ENCODE measurements at regions not wholly inside any gene's neighbourhood (a gene's known extent, or its start where the extent isn't known, plus 50 kb on each side); places are given as distances from the start of the nearest gene placed in this dataset.

GRCh38 chr5:30856242-30856641 lies 337.2 kb upstream of the CDH6 start:
- no peaks in the 10 kb centered on the region for H3K4me1 ChIP-seq
- no peak overlapping the region for H3K4me3 ChIP-seq
- ATAC-seq (no peak), DNase-seq (no peak)
- no peaks in the 10 kb centered on the region for H3K27me3 ChIP-seq
- H3K36me3 ChIP-seq (replicated peaks in 1 of 2; ENCODE audit: insufficient read depth in 1 of 2, low read depth in 2 of 2) = no peaks in the 10 kb centered on the region
- no peak overlapping the region for H3K27ac ChIP-seq
- intact Hi-C loops (cut with DNase I) = no loop called here
- 50 to 70% methylated on average over 3 of the region's 3 CpGs for WGBS, 2 donors
- no peak for TF ChIP-seq POLR2A (IDR thresholded peaks at IDR 0.05)
- TF ChIP-seq, protein P1, sequence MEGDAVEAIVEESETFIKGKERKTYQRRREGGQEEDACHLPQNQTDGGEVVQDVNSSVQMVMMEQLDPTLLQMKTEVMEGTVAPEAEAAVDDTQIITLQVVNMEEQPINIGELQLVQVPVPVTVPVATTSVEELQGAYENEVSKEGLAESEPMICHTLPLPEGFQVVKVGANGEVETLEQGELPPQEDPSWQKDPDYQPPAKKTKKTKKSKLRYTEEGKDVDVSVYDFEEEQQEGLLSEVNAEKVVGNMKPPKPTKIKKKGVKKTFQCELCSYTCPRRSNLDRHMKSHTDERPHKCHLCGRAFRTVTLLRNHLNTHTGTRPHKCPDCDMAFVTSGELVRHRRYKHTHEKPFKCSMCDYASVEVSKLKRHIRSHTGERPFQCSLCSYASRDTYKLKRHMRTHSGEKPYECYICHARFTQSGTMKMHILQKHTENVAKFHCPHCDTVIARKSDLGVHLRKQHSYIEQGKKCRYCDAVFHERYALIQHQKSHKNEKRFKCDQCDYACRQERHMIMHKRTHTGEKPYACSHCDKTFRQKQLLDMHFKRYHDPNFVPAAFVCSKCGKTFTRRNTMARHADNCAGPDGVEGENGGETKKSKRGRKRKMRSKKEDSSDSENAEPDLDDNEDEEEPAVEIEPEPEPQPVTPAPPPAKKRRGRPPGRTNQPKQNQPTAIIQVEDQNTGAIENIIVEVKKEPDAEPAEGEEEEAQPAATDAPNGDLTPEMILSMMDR (IDR thresholded peaks at IDR 0.05) = no peak
- no peaks in the 10 kb centered on the region for H3K9me3 ChIP-seq

DNA sequence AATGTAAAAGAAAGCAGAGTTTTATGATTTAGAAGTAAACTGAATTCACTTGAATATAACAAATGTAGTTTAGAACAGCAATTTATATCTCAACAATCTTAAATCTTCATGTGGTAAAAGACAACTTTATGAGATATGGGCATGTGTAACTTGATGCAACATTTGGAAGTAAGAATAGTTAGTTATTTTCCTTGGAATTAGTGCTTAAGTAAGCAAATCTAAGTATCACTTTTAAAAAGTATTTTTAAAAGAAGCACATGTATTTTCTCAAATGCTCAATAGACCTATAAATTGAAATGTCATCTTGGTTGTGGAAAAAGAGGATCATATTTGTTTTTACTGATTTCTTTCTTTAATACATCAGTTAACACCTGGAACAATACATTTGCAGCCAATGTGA lies 340.3 kb upstream of the CDH6 start:
- Histone ChIP-seq H3K27me3 (no peaks in the 10 kb centered on the region), H3K36me3 (replicated peaks in 1 of 2; ENCODE audit: insufficient read depth in 1 of 2, low read depth in 2 of 2) (no peaks in the 10 kb centered on the region), H3K27ac (no peak overlapping the region), H3K4me1 (no peaks in the 10 kb centered on the region), H3K4me3 (no peak overlapping the region), H3K9me3 (no peaks in the 10 kb centered on the region)
- intact Hi-C loops (cut with DNase I) = no loop called here
- DNase-seq (no peak), ATAC-seq (no peak)
- TF ChIP-seq, protein P1 (IDR thresholded peaks at IDR 0.05) = no peak
- no peak for TF ChIP-seq POLR2A (IDR thresholded peaks at IDR 0.05)

GRCh38 chr5:30850866-30851265 lies 342.6 kb upstream of the CDH6 start:
- Histone ChIP-seq H3K27ac (no peak overlapping the region), H3K36me3 (replicated peaks in 1 of 2; ENCODE audit: insufficient read depth in 1 of 2, low read depth in 2 of 2) (no peaks in the 10 kb centered on the region), H3K9me3 (no peaks in the 10 kb centered on the region), H3K27me3 (no peaks in the 10 kb centered on the region), H3K4me1 (no peaks in the 10 kb centered on the region), H3K4me3 (no peak overlapping the region)
- 74 to 84% methylated on average over 2 of the region's 2 CpGs for WGBS, 2 donors
- intact Hi-C loops (cut with DNase I) = no loop called here
- ATAC-seq = no peak
- TF ChIP-seq, protein P1 (IDR thresholded peaks at IDR 0.05) = no peak
- TF ChIP-seq POLR2A (IDR thresholded peaks at IDR 0.05) = no peak
- no peak for DNase-seq

GRCh38 chr5:30849931-30850710 lies 343.4 kb upstream of the CDH6 start:
- 50 to 57% methylated on average over 6 of the region's 6 CpGs for WGBS, 2 donors
- no peak overlapping the region for H3K27ac ChIP-seq
- H3K4me3 ChIP-seq = no peak overlapping the region
- H3K36me3 ChIP-seq (replicated peaks in 1 of 2; ENCODE audit: insufficient read depth in 1 of 2, low read depth in 2 of 2) = no peaks in the 10 kb centered on the region
- H3K4me1 ChIP-seq = no peaks in the 10 kb centered on the region
- TF ChIP-seq, protein P1 (IDR thresholded peaks at IDR 0.05) = no peak
- TF ChIP-seq POLR2A (IDR thresholded peaks at IDR 0.05) = no peak
- no peaks in the 10 kb centered on the region for H3K27me3 ChIP-seq
- ATAC-seq = no peak
- intact Hi-C loops (cut with DNase I) = no loop called here
- no peak for DNase-seq
- H3K9me3 ChIP-seq = no peaks in the 10 kb centered on the region

DNA sequence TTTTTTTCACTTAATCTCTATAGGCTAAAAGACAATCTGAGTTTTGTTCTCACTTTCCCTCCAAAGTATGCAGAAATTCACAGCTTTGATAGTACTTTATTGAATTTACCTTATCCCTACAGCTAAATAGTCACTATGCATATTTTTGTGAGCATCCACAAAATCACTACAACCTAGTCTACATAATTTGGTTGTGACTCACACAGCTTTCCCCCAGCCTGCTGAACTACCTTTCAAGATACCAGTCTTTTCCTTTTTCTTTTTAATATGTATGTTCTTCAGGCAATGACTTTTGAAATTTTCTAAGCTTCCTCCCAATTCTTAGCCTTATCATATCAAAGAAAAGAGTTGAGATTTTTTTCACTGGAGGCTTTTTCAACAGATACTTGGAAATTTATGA lies 347.3 kb upstream of the CDH6 start:
- TF ChIP-seq, protein P1 (IDR thresholded peaks at IDR 0.05) = no peak
- TF ChIP-seq POLR2A (IDR thresholded peaks at IDR 0.05) = no peak
- H3K9me3 ChIP-seq = no peaks in the 10 kb centered on the region
- H3K27me3 ChIP-seq = no peaks in the 10 kb centered on the region
- no peak overlapping the region for H3K4me3 ChIP-seq
- no peak for DNase-seq
- ATAC-seq = no peak
- no peak overlapping the region for H3K27ac ChIP-seq
- intact Hi-C loops (cut with DNase I) = no loop called here
- no peaks in the 10 kb centered on the region for H3K36me3 ChIP-seq (replicated peaks in 1 of 2; ENCODE audit: insufficient read depth in 1 of 2, low read depth in 2 of 2)
- H3K4me1 ChIP-seq = no peaks in the 10 kb centered on the region

Measured in body of pancreas (tissue), 4 donors.